ENCODE measurements at regions not wholly inside any gene's neighbourhood (a gene's known extent, or its start where the extent isn't known, plus 50 kb on each side); places are given as distances from the start of the nearest gene placed in this dataset.

DNA sequence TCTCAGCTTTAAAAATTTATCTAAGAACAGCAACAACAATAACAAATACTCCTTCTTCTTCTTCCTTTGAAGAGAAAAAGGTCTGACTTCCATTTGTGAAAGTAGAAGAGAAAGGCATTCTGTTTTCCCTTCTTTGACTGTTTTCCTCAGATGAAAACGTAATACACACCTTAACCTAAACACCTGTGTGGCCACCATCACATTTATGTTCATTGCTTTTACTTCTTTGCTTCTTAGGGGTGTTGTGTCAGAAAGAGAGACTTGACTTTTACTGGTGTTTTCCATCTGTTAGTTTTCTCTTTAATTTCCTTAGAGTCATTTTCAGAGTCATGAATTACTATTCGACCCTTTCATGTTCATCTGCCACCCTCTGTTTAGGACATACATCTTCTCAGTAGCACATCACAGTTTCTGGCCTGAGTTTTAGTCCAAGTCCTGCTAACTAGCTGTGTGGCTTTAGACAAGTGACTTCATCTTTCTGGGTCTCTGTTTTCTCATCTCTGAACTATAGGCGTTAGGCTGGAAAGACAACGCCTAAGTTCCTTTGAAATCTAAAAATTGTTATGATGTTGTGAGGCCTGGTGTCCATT is 283.8 kb downstream of the GATA3 start:
- Histone ChIP-seq H3K9me3 (ENCODE audit: control insufficient read depth in 4 of 4, low read length in 3 of 4) (no peaks in the 10 kb centered on the region), H3K9ac (ENCODE audit: low read depth in 1 of 2, low read length in 2 of 2) (no peak overlapping the region), H3K27ac (ENCODE audit: low read depth in 1 of 2, low read length in 2 of 2) (no peak overlapping the region), H3K4me1 (ENCODE audit: control insufficient read depth in 4 of 4, insufficient read depth in 4 of 4, low read length in 3 of 4) (no peaks in the 10 kb centered on the region), H3K4me3 (ENCODE audit: low read depth in 1 of 3, low read length in 3 of 3) (no peak overlapping the region), H3K36me3 (ENCODE audit: control insufficient read depth in 4 of 4, insufficient read depth in 3 of 4, low read depth in 1 of 4, low read length in 3 of 4) (no peaks in the 10 kb centered on the region), H3K27me3 (ENCODE audit: control insufficient read depth in 4 of 4, insufficient read depth in 4 of 4, low read length in 3 of 4) (peaks cover 0 to 8% (median 2%) of the 10 kb centered on the region in 4 donors)
- no peak for DNase-seq (ENCODE audit: low spot score)
- WGBS = 79% methylated on average over 4 of the region's 4 CpGs
- no peak for TF ChIP-seq TAF1 (conservative IDR thresholded peaks at IDR 0.05)
- TF ChIP-seq, protein P1, sequence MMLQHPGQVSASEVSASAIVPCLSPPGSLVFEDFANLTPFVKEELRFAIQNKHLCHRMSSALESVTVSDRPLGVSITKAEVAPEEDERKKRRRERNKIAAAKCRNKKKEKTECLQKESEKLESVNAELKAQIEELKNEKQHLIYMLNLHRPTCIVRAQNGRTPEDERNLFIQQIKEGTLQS (IDR thresholded peaks at IDR 0.05) = no peak
- TF ChIP-seq, protein P2, sequence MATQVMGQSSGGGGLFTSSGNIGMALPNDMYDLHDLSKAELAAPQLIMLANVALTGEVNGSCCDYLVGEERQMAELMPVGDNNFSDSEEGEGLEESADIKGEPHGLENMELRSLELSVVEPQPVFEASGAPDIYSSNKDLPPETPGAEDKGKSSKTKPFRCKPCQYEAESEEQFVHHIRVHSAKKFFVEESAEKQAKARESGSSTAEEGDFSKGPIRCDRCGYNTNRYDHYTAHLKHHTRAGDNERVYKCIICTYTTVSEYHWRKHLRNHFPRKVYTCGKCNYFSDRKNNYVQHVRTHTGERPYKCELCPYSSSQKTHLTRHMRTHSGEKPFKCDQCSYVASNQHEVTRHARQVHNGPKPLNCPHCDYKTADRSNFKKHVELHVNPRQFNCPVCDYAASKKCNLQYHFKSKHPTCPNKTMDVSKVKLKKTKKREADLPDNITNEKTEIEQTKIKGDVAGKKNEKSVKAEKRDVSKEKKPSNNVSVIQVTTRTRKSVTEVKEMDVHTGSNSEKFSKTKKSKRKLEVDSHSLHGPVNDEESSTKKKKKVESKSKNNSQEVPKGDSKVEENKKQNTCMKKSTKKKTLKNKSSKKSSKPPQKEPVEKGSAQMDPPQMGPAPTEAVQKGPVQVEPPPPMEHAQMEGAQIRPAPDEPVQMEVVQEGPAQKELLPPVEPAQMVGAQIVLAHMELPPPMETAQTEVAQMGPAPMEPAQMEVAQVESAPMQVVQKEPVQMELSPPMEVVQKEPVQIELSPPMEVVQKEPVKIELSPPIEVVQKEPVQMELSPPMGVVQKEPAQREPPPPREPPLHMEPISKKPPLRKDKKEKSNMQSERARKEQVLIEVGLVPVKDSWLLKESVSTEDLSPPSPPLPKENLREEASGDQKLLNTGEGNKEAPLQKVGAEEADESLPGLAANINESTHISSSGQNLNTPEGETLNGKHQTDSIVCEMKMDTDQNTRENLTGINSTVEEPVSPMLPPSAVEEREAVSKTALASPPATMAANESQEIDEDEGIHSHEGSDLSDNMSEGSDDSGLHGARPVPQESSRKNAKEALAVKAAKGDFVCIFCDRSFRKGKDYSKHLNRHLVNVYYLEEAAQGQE (IDR thresholded peaks at IDR 0.05) = no peak
- no peak for TF ChIP-seq SP1 (IDR thresholded peaks at IDR 0.05)
- TF ChIP-seq, protein P3, sequence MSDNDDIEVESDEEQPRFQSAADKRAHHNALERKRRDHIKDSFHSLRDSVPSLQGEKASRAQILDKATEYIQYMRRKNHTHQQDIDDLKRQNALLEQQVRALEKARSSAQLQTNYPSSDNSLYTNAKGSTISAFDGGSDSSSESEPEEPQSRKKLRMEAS (IDR thresholded peaks at IDR 0.05) = no peak
- TF ChIP-seq FOXA1 (IDR thresholded peaks at IDR 0.05) = no peak
- TF ChIP-seq GABPA (IDR thresholded peaks at IDR 0.05 in 1 of 2, conservative IDR thresholded peaks at IDR 0.05 in 1 of 2) = no peak
- TF ChIP-seq NR2F2 (IDR thresholded peaks at IDR 0.05) = no peak

GRCh38 chr10:8344756-8345155 is 290.3 kb downstream of the GATA3 start:
- TF ChIP-seq ZBTB33 (IDR thresholded peaks at IDR 0.05) (no peak), RXRA (IDR thresholded peaks at IDR 0.05) (no peak), FOXA2 (IDR thresholded peaks at IDR 0.05) (no peak), TAF1 (conservative IDR thresholded peaks at IDR 0.05) (no peak), RAD21 (IDR thresholded peaks at IDR 0.05) (no peak), HNF4G (IDR thresholded peaks at IDR 0.05) (no peak), YY1 (IDR thresholded peaks at IDR 0.05) (no peak), SP1 (IDR thresholded peaks at IDR 0.05) (no peak), EGR1 (IDR thresholded peaks at IDR 0.05; ENCODE audit: low read depth in 2 of 2) (no peak), GABPA (IDR thresholded peaks at IDR 0.05 in 1 of 2, conservative IDR thresholded peaks at IDR 0.05 in 1 of 2) (no peak), FOXA1 (IDR thresholded peaks at IDR 0.05) (no peak)
- TF ChIP-seq, protein P3 (IDR thresholded peaks at IDR 0.05) = no peak
- TF ChIP-seq, protein P1 (IDR thresholded peaks at IDR 0.05) = no peak

More at GRCh38 chr10:8344756-8345155, 290.3 kb downstream of the GATA3 start:
- Histone ChIP-seq H3K27me3 (ENCODE audit: control insufficient read depth in 4 of 4, insufficient read depth in 4 of 4, low read length in 3 of 4) (peaks cover 0 to 6% (median 0%) of the 10 kb centered on the region in 4 donors), H3K9me3 (ENCODE audit: control insufficient read depth in 4 of 4, low read length in 3 of 4) (no peaks in the 10 kb centered on the region), H3K27ac (ENCODE audit: low read depth in 1 of 2, low read length in 2 of 2) (no peak overlapping the region), H3K36me3 (ENCODE audit: control insufficient read depth in 4 of 4, insufficient read depth in 3 of 4, low read depth in 1 of 4, low read length in 3 of 4) (no peaks in the 10 kb centered on the region), H3K4me1 (ENCODE audit: control insufficient read depth in 4 of 4, insufficient read depth in 4 of 4, low read length in 3 of 4) (no peaks in the 10 kb centered on the region), H3K9ac (ENCODE audit: low read depth in 1 of 2, low read length in 2 of 2) (no peak overlapping the region), H3K4me3 (ENCODE audit: low read depth in 1 of 3, low read length in 3 of 3) (no peak overlapping the region)
- 78% methylated on average over 1 of the region's 1 CpG for WGBS
- DNase-seq (ENCODE audit: low spot score) = no peak
